Tibial nerve (tissue), 3 donors: ENCODE measurements at regions not wholly inside any gene's neighbourhood (a gene's known extent, or its start where the extent isn't known, plus 50 kb on each side); places are given as distances from the start of the nearest gene placed in this dataset.

ENCODE experiments used
- CTCF ChIP-seq, 5 experiments: fragments of 200-600 bp in 3 of 5; fragments of 450-650 bp in 2 of 5; sonication (generic) in 3 of 5; IDR thresholded peaks; one replicate each; pipeline ENCODE4 v1.5.1; 2016 to 2019; ENCODE audit warnings: antibody characterized with exemption in 5 of 5, mild to moderate bottlenecking in 3 of 5, moderate library complexity in 2 of 5
- POLR2A ChIP-seq, 2 donors: fragments of 450-650 bp; IDR thresholded peaks; one replicate each; pipeline ENCODE4 v1.6.1; 2017; ENCODE audit warnings: antibody characterized with exemption in 2 of 2, mild to moderate bottlenecking in 2 of 2, moderate library complexity in 2 of 2

- TF ChIP-seq POLR2A (IDR thresholded peaks at IDR 0.05) (no peak), CTCF (IDR thresholded peaks at IDR 0.05) (no peak)
These were observed 440.5 kb downstream of the NUP35 start for GRCh38 chr2:183564726-183565125.
